ENCODE measurements at regions not wholly inside any gene's neighbourhood (a gene's known extent, or its start where the extent isn't known, plus 50 kb on each side); places are given as distances from the start of the nearest gene placed in this dataset.
A peak's percentile ranks its signal among the peaks of the same experiment; 100 is the strongest.

GRCh38 chr12:92056290-92056689, 89.4 kb downstream of the BTG1 start:
- H3K4me3 Mint-ChIP-seq = peak overlapping the region; percentile 68 to 85
- peaks cover 7 to 8% of the 10 kb centered on the region in 2 donors for H3K9me3 Mint-ChIP-seq
- no peak for ATAC-seq (replicated peaks in 1 of 2)
- no peak for DNase-seq
- H3K36me3 Mint-ChIP-seq (ENCODE audit: insufficient read depth in 2 of 2) = peaks cover 4 to 26% of the 10 kb centered on the region in 2 donors
- H3K27ac Mint-ChIP-seq = peak overlapping the region; percentile 96
- no peaks in the 10 kb centered on the region for H3K27me3 Mint-ChIP-seq (ENCODE audit: low read depth)
- H3K4me1 Mint-ChIP-seq (ENCODE audit: low read depth) = peaks cover 82% of the 10 kb centered on the region

GRCh38 chr12:92055877-92056276, 89.8 kb downstream of the BTG1 start:
- Mint-ChIP-seq H3K27ac (peak overlapping the region; percentile 96), H3K4me3 (peak overlapping the region; percentile 68 to 85), H3K4me1 (ENCODE audit: low read depth) (peaks cover 83% of the 10 kb centered on the region), H3K9me3 (peaks cover 7 to 8% of the 10 kb centered on the region in 2 donors), H3K27me3 (ENCODE audit: low read depth) (no peaks in the 10 kb centered on the region), H3K36me3 (ENCODE audit: insufficient read depth in 2 of 2) (peaks cover 4 to 27% of the 10 kb centered on the region in 2 donors)
- DNase-seq = peak; percentile 65 to 71
- peak; percentile 93 for ATAC-seq (replicated peaks in 1 of 2)

- Mint-ChIP-seq H3K4me1 (ENCODE audit: low read depth) (peaks cover 75% of the 10 kb centered on the region), H3K9me3 (peaks cover 3 to 9% of the 10 kb centered on the region in 2 donors), H3K36me3 (ENCODE audit: insufficient read depth in 2 of 2) (peaks cover 1 to 17% of the 10 kb centered on the region in 2 donors), H3K27ac (no peak overlapping the region), H3K4me3 (no peak overlapping the region), H3K27me3 (ENCODE audit: low read depth) (no peaks in the 10 kb centered on the region)
- no peak for DNase-seq
- no peak for ATAC-seq (replicated peaks in 1 of 2)
Measured at GRCh38 chr12:92051441-92051840, 94.2 kb downstream of the BTG1 start.

GRCh38 chr12:92049403-92049802, 96.2 kb downstream of the BTG1 start:
- H3K9me3 Mint-ChIP-seq = peaks cover 3 to 9% of the 10 kb centered on the region in 2 donors
- H3K4me1 Mint-ChIP-seq (ENCODE audit: low read depth) = peaks cover 81% of the 10 kb centered on the region
- H3K27ac Mint-ChIP-seq = no peak overlapping the region
- no peak for ATAC-seq (replicated peaks in 1 of 2)
- no peaks in the 10 kb centered on the region for H3K27me3 Mint-ChIP-seq (ENCODE audit: low read depth)
- H3K4me3 Mint-ChIP-seq = no peak overlapping the region
- DNase-seq = no peak
- peaks cover 1 to 19% of the 10 kb centered on the region in 2 donors for H3K36me3 Mint-ChIP-seq (ENCODE audit: insufficient read depth in 2 of 2)

GRCh38 chr12:92047393-92047826, 98.2 kb downstream of the BTG1 start:
- Mint-ChIP-seq H3K4me3 (peak overlapping the region; percentile 66 to 93), H3K9me3 (peaks cover 0 to 3% of the 10 kb centered on the region in 2 donors), H3K36me3 (ENCODE audit: insufficient read depth in 2 of 2) (peaks cover 1 to 15% of the 10 kb centered on the region in 2 donors), H3K27ac (peak overlapping the region; percentile 95), H3K4me1 (ENCODE audit: low read depth) (peaks cover 91% of the 10 kb centered on the region), H3K27me3 (ENCODE audit: low read depth) (no peaks in the 10 kb centered on the region)
- ATAC-seq (replicated peaks in 1 of 2) (peak; percentile 83), DNase-seq (peak; percentile 35 to 45)

- peaks cover 91% of the 10 kb centered on the region for H3K4me1 Mint-ChIP-seq (ENCODE audit: low read depth)
- peak overlapping the region; percentile 95 for H3K27ac Mint-ChIP-seq
- ATAC-seq (replicated peaks in 1 of 2) = peak; percentile 2 to 14
Measured at GRCh38 chr12:92046557-92047392, 98.9 kb downstream of the BTG1 start.

GRCh38 chr12:92045852-92046251, 99.8 kb downstream of the BTG1 start:
- Mint-ChIP-seq H3K9me3 (peaks cover 0 to 3% of the 10 kb centered on the region in 2 donors), H3K27me3 (ENCODE audit: low read depth) (no peaks in the 10 kb centered on the region), H3K27ac (peak overlapping the region; percentile 95), H3K4me1 (ENCODE audit: low read depth) (peaks cover 91% of the 10 kb centered on the region), H3K36me3 (ENCODE audit: insufficient read depth in 2 of 2) (peaks cover 1 to 11% of the 10 kb centered on the region in 2 donors), H3K4me3 (peak overlapping the region; percentile 66 to 93)
- no peak for ATAC-seq (replicated peaks in 1 of 2)
- no peak for DNase-seq

More at GRCh38 chr12:92046557-92047392, 98.9 kb downstream of the BTG1 start:
- DNase-seq = no peak
- H3K4me3 Mint-ChIP-seq = peak overlapping the region; percentile 66 to 93
- peaks cover 0 to 3% of the 10 kb centered on the region in 2 donors for H3K9me3 Mint-ChIP-seq
- no peaks in the 10 kb centered on the region for H3K27me3 Mint-ChIP-seq (ENCODE audit: low read depth)
- H3K36me3 Mint-ChIP-seq (ENCODE audit: insufficient read depth in 2 of 2) = peaks cover 1 to 13% of the 10 kb centered on the region in 2 donors

- Mint-ChIP-seq H3K27me3 (ENCODE audit: low read depth) (no peaks in the 10 kb centered on the region), H3K4me1 (ENCODE audit: low read depth) (peaks cover 100% of the 10 kb centered on the region), H3K27ac (peak overlapping the region; percentile 92), H3K9me3 (no peaks in the 10 kb centered on the region), H3K4me3 (peak overlapping the region; percentile 42 to 63), H3K36me3 (ENCODE audit: insufficient read depth in 2 of 2) (peaks cover 0 to 6% of the 10 kb centered on the region in 2 donors)
- no peak for DNase-seq
- peak; percentile 15 to 34 for ATAC-seq (replicated peaks in 1 of 2)
Measured at GRCh38 chr12:92044435-92044834, 101.2 kb downstream of the BTG1 start.

GRCh38 chr12:92042791-92043531, 102.7 kb downstream of the BTG1 start:
- ATAC-seq (replicated peaks in 1 of 2) (no peak), DNase-seq (no peak)
- H3K27ac Mint-ChIP-seq = no peak overlapping the region
- peaks cover 0 to 5% of the 10 kb centered on the region in 2 donors for H3K36me3 Mint-ChIP-seq (ENCODE audit: insufficient read depth in 2 of 2)
- H3K27me3 Mint-ChIP-seq (ENCODE audit: low read depth) = no peaks in the 10 kb centered on the region
- H3K9me3 Mint-ChIP-seq = no peaks in the 10 kb centered on the region
- H3K4me3 Mint-ChIP-seq = peak overlapping the region in 1 of 2 donors; percentile 8
- peaks cover 100% of the 10 kb centered on the region for H3K4me1 Mint-ChIP-seq (ENCODE audit: low read depth)

GRCh38 chr12:92041742-92042141, 103.9 kb downstream of the BTG1 start:
- Mint-ChIP-seq H3K36me3 (ENCODE audit: insufficient read depth in 2 of 2) (peaks cover 0 to 5% of the 10 kb centered on the region in 2 donors), H3K27ac (peak overlapping the region; percentile 78), H3K9me3 (no peaks in the 10 kb centered on the region), H3K27me3 (ENCODE audit: low read depth) (no peaks in the 10 kb centered on the region), H3K4me1 (ENCODE audit: low read depth) (peaks cover 99% of the 10 kb centered on the region), H3K4me3 (peak overlapping the region; percentile 0 to 27)
- no peak for DNase-seq
- ATAC-seq (replicated peaks in 1 of 2) = peak; percentile 56 to 58

- Mint-ChIP-seq H3K4me1 (ENCODE audit: low read depth) (peaks cover 98% of the 10 kb centered on the region), H3K27ac (no peak overlapping the region), H3K9me3 (no peaks in the 10 kb centered on the region), H3K4me3 (no peak overlapping the region), H3K27me3 (ENCODE audit: low read depth) (no peaks in the 10 kb centered on the region), H3K36me3 (ENCODE audit: insufficient read depth in 2 of 2) (no peaks in the 10 kb centered on the region)
- no peak for DNase-seq
- ATAC-seq (replicated peaks in 1 of 2) = no peak
Measured at GRCh38 chr12:92039046-92039445, 106.6 kb downstream of the BTG1 start.

GRCh38 chr12:92038476-92038875, 107.2 kb downstream of the BTG1 start:
- Mint-ChIP-seq H3K4me3 (no peak overlapping the region), H3K36me3 (ENCODE audit: insufficient read depth in 2 of 2) (peaks cover 0 to 2% of the 10 kb centered on the region in 2 donors), H3K9me3 (no peaks in the 10 kb centered on the region), H3K27me3 (ENCODE audit: low read depth) (no peaks in the 10 kb centered on the region), H3K4me1 (ENCODE audit: low read depth) (peaks cover 96% of the 10 kb centered on the region), H3K27ac (no peak overlapping the region)
- ATAC-seq (replicated peaks in 1 of 2) (no peak), DNase-seq (no peak)

Measured in activated T-cell treated with anti-CD3 and anti-CD28 coated beads, Interleukin-2, amount 50 U/mL, for 72 hours (primary cell).